SU-DHL-6 (cell line): ENCODE measurements at regions not wholly inside any gene's neighbourhood (a gene's known extent, or its start where the extent isn't known, plus 50 kb on each side); places are given as distances from the start of the nearest gene placed in this dataset.

Source experiments
- H2AFZ ChIP-seq: fragments of 200-600 bp; sonication (generic); 2 replicates; pipeline ENCODE4 v1.6.1; 2014; ENCODE audit warnings: low read depth, mild to moderate bottlenecking, moderate library complexity, mixed read lengths, antibody characterized with exemption, low read length; ENCODE audit not compliant: severe bottlenecking
- H3F3A ChIP-seq: fragments of 200-600 bp; shearing (Covaris generic); 2 replicates; pipeline ENCODE4 v1.6.0; 2016; ENCODE audit warnings: antibody characterized with exemption, mild to moderate bottlenecking; ENCODE audit not compliant: insufficient read depth
- H3K27ac ChIP-seq: fragments of 200-600 bp; sonication (generic); 2 replicates; pipeline ENCODE4 v1.5.1; 2016; ENCODE audit warnings: low read depth, mild to moderate bottlenecking, low read length, moderate library complexity, mixed read lengths
- H3K27me3 ChIP-seq: fragments of 200-600 bp; sonication (generic), shearing (Covaris generic); 2 replicates; pipeline ENCODE4 v1.6.0; 2014; ENCODE audit warnings: mild to moderate bottlenecking, low read length
- H3K36me3 ChIP-seq: fragments of 200-600 bp; sonication (generic); 2 replicates; pipeline ENCODE4 v1.6.1; 2014; ENCODE audit warnings: mild to moderate bottlenecking, low read length, mixed read lengths
- H3K4me2 ChIP-seq: fragments of 300-600, 200-600 bp; shearing (Covaris generic), sonication (generic); 2 replicates; pipeline ENCODE4 v1.6.0; 2014; ENCODE audit warnings: low read length, low read depth, mild to moderate bottlenecking; ENCODE audit not compliant: poor library complexity, severe bottlenecking
- H3K4me3 ChIP-seq: fragments of 200-600 bp; sonication (generic); 2 replicates; pipeline ENCODE4 v1.5.1; 2014; ENCODE audit warnings: antibody characterized with exemption, low read length, mild to moderate bottlenecking, mixed read lengths; ENCODE audit not compliant: insufficient read depth, poor library complexity, severe bottlenecking
- H3K79me2 ChIP-seq: fragments of 200-600 bp; sonication (generic); 2 replicates; pipeline ENCODE4 v1.6.1; 2014; ENCODE audit warnings: mild to moderate bottlenecking, low read length, moderate library complexity; ENCODE audit not compliant: insufficient read depth
- H3K9ac ChIP-seq: fragments of 200-600 bp; sonication (generic); 2 replicates; pipeline ENCODE4 v1.7.0; 2014; ENCODE audit warnings: mild to moderate bottlenecking, low read length
- H3K9me2 ChIP-seq: fragments of 200-600 bp; sonication (generic); replicated peaks from 2 replicates; pipeline ENCODE4 v1.6.1; 2014; ENCODE audit warnings: low read length; ENCODE audit not compliant: insufficient read depth
- H3K9me3 ChIP-seq: fragments of 200-600 bp; sonication (generic); 2 replicates; pipeline ENCODE4 v1.6.1; 2014; ENCODE audit warnings: low read length, mixed read lengths; ENCODE audit not compliant: insufficient read depth
- H4K20me1 ChIP-seq: fragments of 200-600 bp; sonication (generic); 2 replicates; pipeline ENCODE4 v1.6.1; 2014; ENCODE audit warnings: low read depth, mild to moderate bottlenecking, antibody characterized with exemption, low read length, moderate library complexity, mixed read lengths
- EZH2phosphoT487 ChIP-seq: fragments of 200-600 bp; sonication (generic), shearing (Covaris generic); conservative IDR thresholded peaks from 2 replicates; pipeline ENCODE4 v1.6.1; 2018; ENCODE audit warnings: mild to moderate bottlenecking, antibody characterized with exemption, low read length, moderate library complexity, mixed read lengths
- TF ChIP-seq, protein P1 (sequence below): fragments of 200-600 bp; sonication (generic); IDR thresholded peaks from one replicate; pipeline ENCODE4 v1.5.1; 2017; ENCODE audit warnings: antibody characterized with exemption, mild to moderate bottlenecking, low read length, moderate library complexity; ENCODE audit not compliant: insufficient read depth, poor library complexity, severe bottlenecking

DNA sequence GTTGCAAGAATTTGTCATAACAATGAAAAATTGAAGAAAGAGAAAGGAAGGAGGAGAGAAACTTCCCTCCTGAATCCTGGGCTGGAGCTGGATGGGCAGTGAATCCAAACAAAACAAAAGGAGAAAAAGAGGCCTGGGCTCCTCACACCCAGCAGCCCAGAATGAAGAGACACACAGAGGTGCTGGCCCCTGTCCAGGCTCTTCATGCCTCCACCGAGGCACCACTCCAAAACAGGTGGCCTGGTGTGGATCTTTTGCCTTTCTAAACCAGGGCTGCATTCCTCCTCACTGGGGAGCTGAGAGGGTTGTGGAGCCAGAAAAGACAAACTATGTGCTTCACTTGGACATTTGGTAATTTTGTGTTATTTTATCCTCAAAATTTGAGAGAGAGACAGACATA is 76.0 kb downstream of the FAM124B start:
- no peaks in the 10 kb centered on the region for H3K79me2 ChIP-seq
- peaks cover 6% of the 10 kb centered on the region; the same call in 1 of the 2 replicates for H3K27me3 ChIP-seq
- H3K9ac ChIP-seq = no peak overlapping the region
- H3K4me3 ChIP-seq = no peak overlapping the region
- no peaks in the 10 kb centered on the region for H3K36me3 ChIP-seq
- H3K27ac ChIP-seq = no peak overlapping the region
- H3K9me2 ChIP-seq = no peaks in the 10 kb centered on the region
- H3K4me2 ChIP-seq = no peak overlapping the region
- H2AFZ ChIP-seq = no peak overlapping the region
- no peaks in the 10 kb centered on the region for H3K9me3 ChIP-seq
- H3F3A ChIP-seq = no peaks in the 10 kb centered on the region
- no peaks in the 10 kb centered on the region for H4K20me1 ChIP-seq
- no peak for TF ChIP-seq EZH2phosphoT487
- TF ChIP-seq, protein P1, sequence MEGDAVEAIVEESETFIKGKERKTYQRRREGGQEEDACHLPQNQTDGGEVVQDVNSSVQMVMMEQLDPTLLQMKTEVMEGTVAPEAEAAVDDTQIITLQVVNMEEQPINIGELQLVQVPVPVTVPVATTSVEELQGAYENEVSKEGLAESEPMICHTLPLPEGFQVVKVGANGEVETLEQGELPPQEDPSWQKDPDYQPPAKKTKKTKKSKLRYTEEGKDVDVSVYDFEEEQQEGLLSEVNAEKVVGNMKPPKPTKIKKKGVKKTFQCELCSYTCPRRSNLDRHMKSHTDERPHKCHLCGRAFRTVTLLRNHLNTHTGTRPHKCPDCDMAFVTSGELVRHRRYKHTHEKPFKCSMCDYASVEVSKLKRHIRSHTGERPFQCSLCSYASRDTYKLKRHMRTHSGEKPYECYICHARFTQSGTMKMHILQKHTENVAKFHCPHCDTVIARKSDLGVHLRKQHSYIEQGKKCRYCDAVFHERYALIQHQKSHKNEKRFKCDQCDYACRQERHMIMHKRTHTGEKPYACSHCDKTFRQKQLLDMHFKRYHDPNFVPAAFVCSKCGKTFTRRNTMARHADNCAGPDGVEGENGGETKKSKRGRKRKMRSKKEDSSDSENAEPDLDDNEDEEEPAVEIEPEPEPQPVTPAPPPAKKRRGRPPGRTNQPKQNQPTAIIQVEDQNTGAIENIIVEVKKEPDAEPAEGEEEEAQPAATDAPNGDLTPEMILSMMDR = no peak

DNA sequence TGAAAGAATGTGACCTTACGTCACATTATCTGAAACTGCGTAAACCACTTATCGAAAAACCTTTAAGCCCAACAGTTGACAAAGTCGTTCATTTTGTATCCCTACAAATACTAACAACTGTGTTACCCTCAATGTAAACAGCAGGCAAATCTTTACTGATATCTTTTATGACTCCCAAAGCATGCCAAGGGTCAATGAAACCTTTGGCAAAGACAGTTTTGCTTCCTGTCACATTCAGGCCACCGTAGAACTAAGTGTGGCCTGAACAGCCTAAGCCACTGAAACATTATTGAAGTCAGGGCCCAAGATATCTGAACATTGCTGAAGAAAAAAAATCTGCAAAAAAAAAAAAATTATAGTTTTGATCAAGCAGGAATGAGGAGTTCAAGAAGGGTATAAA is 77.3 kb downstream of the FAM124B start:
- Histone ChIP-seq H3K27me3 (peaks cover 6% of the 10 kb centered on the region; the same call in 1 of the 2 replicates), H3F3A (no peaks in the 10 kb centered on the region), H2AFZ (no peak overlapping the region), H3K4me3 (no peak overlapping the region), H3K9ac (no peak overlapping the region), H3K36me3 (no peaks in the 10 kb centered on the region), H3K4me2 (no peak overlapping the region), H3K9me3 (no peaks in the 10 kb centered on the region), H3K9me2 (no peaks in the 10 kb centered on the region), H4K20me1 (no peaks in the 10 kb centered on the region), H3K27ac (no peak overlapping the region), H3K79me2 (no peaks in the 10 kb centered on the region)
- TF ChIP-seq, protein P1 = no peak
- no peak for TF ChIP-seq EZH2phosphoT487

DNA sequence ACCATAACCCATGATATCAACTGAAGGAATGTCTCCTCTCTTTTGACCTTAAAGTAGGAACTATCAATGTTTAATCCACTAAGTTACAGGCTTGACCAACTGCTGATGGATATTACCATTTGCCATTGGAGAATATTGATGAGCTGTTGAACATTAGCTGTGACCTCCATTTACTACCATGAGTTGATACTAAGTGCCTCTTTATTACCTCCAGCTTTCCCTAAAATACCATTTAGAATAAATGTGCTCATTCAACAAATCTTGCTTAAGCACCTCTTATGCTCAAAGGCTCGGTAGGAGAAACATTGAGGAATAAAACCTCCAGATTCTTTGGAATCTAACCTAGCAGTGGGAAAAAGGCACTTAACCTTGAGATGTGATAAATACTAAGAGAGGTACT is 81.2 kb downstream of the FAM124B start:
- TF ChIP-seq, protein P1 = no peak
- no peak for TF ChIP-seq EZH2phosphoT487
- Histone ChIP-seq H3F3A (no peaks in the 10 kb centered on the region), H3K27me3 (0 out of 2 replicates have a peak, but pooled peaks cover 3% of the 10 kb centered on the region), H3K9me2 (no peaks in the 10 kb centered on the region), H3K4me2 (no peak overlapping the region), H3K79me2 (no peaks in the 10 kb centered on the region), H2AFZ (no peak overlapping the region), H3K27ac (no peak overlapping the region), H3K9me3 (no peaks in the 10 kb centered on the region), H3K36me3 (no peaks in the 10 kb centered on the region), H3K4me3 (no peak overlapping the region), H4K20me1 (no peaks in the 10 kb centered on the region), H3K9ac (no peak overlapping the region)
